ENCODE measurements at regions not wholly inside any gene's neighbourhood (a gene's known extent, or its start where the extent isn't known, plus 50 kb on each side); places are given as distances from the start of the nearest gene placed in this dataset.

GRCh38 chr3:176961916-176962315, 235.4 kb downstream of the TBL1XR1 start:
- no peak overlapping the region for H3K4me3 ChIP-seq
- ATAC-seq (ENCODE audit: insufficient read depth, low FRiP score) (no peak), DNase-seq (no peak)
- TF ChIP-seq, protein P1, sequence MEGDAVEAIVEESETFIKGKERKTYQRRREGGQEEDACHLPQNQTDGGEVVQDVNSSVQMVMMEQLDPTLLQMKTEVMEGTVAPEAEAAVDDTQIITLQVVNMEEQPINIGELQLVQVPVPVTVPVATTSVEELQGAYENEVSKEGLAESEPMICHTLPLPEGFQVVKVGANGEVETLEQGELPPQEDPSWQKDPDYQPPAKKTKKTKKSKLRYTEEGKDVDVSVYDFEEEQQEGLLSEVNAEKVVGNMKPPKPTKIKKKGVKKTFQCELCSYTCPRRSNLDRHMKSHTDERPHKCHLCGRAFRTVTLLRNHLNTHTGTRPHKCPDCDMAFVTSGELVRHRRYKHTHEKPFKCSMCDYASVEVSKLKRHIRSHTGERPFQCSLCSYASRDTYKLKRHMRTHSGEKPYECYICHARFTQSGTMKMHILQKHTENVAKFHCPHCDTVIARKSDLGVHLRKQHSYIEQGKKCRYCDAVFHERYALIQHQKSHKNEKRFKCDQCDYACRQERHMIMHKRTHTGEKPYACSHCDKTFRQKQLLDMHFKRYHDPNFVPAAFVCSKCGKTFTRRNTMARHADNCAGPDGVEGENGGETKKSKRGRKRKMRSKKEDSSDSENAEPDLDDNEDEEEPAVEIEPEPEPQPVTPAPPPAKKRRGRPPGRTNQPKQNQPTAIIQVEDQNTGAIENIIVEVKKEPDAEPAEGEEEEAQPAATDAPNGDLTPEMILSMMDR (IDR thresholded peaks at IDR 0.05; ENCODE audit: control extremely low read depth, extremely low read depth): no peak
- H3K27ac ChIP-seq (ENCODE audit: low read depth in 1 of 2, low read length in 1 of 2): no peak overlapping the region
- H3K9me3 ChIP-seq (ENCODE audit: control insufficient read depth in 4 of 4, insufficient read depth in 3 of 4, low read length in 3 of 4): no peaks in the 10 kb centered on the region
- H3K4me1 ChIP-seq (ENCODE audit: control insufficient read depth in 5 of 5, insufficient read depth in 5 of 5, low read length in 5 of 5): no peaks in the 10 kb centered on the region
- no peaks in the 10 kb centered on the region for H3K36me3 ChIP-seq (ENCODE audit: control insufficient read depth in 4 of 4, insufficient read depth in 4 of 4, low read length in 4 of 4)
- 62 to 82% methylated on average over 2 of the region's 2 CpGs for WGBS, 2 donors
- no peak overlapping the region for H3K9ac ChIP-seq (ENCODE audit: insufficient read depth in 1 of 2, low read length in 2 of 2)
- H3K27me3 ChIP-seq (ENCODE audit: control insufficient read depth in 3 of 3, insufficient read depth in 3 of 3, low read length in 2 of 3): no peaks in the 10 kb centered on the region

DNA sequence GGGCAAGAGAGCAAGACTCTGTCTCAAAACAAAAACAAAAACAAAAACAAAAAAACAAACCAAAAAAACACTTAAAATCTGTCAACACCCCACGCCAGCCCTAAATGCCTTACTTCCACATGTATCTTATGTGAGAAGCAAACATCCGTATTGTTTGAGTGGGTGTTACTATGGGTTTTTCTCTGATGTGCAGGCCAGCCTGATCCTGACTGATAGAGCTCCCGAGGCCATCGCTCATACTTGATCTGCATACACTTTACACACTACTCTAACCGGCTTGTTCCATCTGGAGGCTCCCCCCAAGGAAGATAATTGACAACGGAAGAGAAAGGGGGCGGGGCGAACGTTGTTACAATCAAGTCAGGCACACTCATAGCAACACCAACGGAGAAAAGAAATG, 237.4 kb downstream of the TBL1XR1 start:
- no peaks in the 10 kb centered on the region for H3K9me3 ChIP-seq (ENCODE audit: control insufficient read depth in 4 of 4, insufficient read depth in 3 of 4, low read length in 3 of 4)
- TF ChIP-seq, protein P1 (IDR thresholded peaks at IDR 0.05; ENCODE audit: control extremely low read depth, extremely low read depth): no peak
- 91 to 93% methylated on average over 10 of the region's 10 CpGs for WGBS, 2 donors
- H3K9ac ChIP-seq (ENCODE audit: insufficient read depth in 1 of 2, low read length in 2 of 2): no peak overlapping the region
- DNase-seq: no peak
- ATAC-seq (ENCODE audit: insufficient read depth, low FRiP score): no peak
- H3K4me1 ChIP-seq (ENCODE audit: control insufficient read depth in 5 of 5, insufficient read depth in 5 of 5, low read length in 5 of 5): no peaks in the 10 kb centered on the region
- no peak overlapping the region for H3K27ac ChIP-seq (ENCODE audit: low read depth in 1 of 2, low read length in 1 of 2)
- no peaks in the 10 kb centered on the region for H3K36me3 ChIP-seq (ENCODE audit: control insufficient read depth in 4 of 4, insufficient read depth in 4 of 4, low read length in 4 of 4)
- no peaks in the 10 kb centered on the region for H3K27me3 ChIP-seq (ENCODE audit: control insufficient read depth in 3 of 3, insufficient read depth in 3 of 3, low read length in 2 of 3)
- H3K4me3 ChIP-seq: no peak overlapping the region

- DNase-seq (no peak), ATAC-seq (ENCODE audit: insufficient read depth, low FRiP score) (no peak)
- peaks cover 0 to 2% (median 0%) of the 10 kb centered on the region in 5 donors for H3K4me1 ChIP-seq (ENCODE audit: control insufficient read depth in 5 of 5, insufficient read depth in 5 of 5, low read length in 5 of 5)
- no peak overlapping the region for H3K27ac ChIP-seq (ENCODE audit: low read depth in 1 of 2, low read length in 1 of 2)
- H3K36me3 ChIP-seq (ENCODE audit: control insufficient read depth in 4 of 4, insufficient read depth in 4 of 4, low read length in 4 of 4): no peaks in the 10 kb centered on the region
- no peak overlapping the region for H3K4me3 ChIP-seq
- no peaks in the 10 kb centered on the region for H3K27me3 ChIP-seq (ENCODE audit: control insufficient read depth in 3 of 3, insufficient read depth in 3 of 3, low read length in 2 of 3)
- WGBS, 2 donors: 88 to 91% methylated on average over 2 of the region's 2 CpGs
- H3K9me3 ChIP-seq (ENCODE audit: control insufficient read depth in 4 of 4, insufficient read depth in 3 of 4, low read length in 3 of 4): no peaks in the 10 kb centered on the region
- H3K9ac ChIP-seq (ENCODE audit: insufficient read depth in 1 of 2, low read length in 2 of 2): no peak overlapping the region
- TF ChIP-seq, protein P1 (IDR thresholded peaks at IDR 0.05; ENCODE audit: control extremely low read depth, extremely low read depth): no peak
Observed at GRCh38 chr3:176958560-176958959, 238.7 kb downstream of the TBL1XR1 start.

DNA sequence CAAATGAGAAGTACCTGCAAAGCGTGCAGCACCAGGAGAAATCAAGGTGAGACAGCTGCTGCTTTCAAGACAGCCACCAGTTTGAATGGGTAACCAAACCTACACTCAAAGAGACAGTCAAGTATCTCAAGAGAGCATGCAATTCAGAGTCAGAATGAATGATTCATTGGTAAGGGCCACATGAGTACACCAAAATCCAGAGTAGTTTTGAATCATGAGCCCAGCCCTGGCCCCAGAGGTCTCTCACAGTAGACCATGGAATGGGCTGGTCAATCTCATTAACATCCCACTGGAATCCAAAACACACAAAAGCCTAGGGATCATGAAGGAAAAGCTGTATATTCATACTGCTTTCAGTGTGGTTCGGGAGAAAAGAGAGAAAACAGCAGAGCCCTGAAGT, 242.8 kb downstream of the TBL1XR1 start:
- Histone ChIP-seq H3K4me3 (no peak overlapping the region), H3K9me3 (ENCODE audit: control insufficient read depth in 4 of 4, insufficient read depth in 3 of 4, low read length in 3 of 4) (no peaks in the 10 kb centered on the region), H3K27me3 (ENCODE audit: control insufficient read depth in 3 of 3, insufficient read depth in 3 of 3, low read length in 2 of 3) (no peaks in the 10 kb centered on the region), H3K4me1 (ENCODE audit: control insufficient read depth in 5 of 5, insufficient read depth in 5 of 5, low read length in 5 of 5) (peaks cover 0 to 10% (median 0%) of the 10 kb centered on the region in 5 donors), H3K36me3 (ENCODE audit: control insufficient read depth in 4 of 4, insufficient read depth in 4 of 4, low read length in 4 of 4) (no peaks in the 10 kb centered on the region), H3K9ac (ENCODE audit: insufficient read depth in 1 of 2, low read length in 2 of 2) (no peak overlapping the region), H3K27ac (ENCODE audit: low read depth in 1 of 2, low read length in 1 of 2) (no peak overlapping the region)
- no peak for ATAC-seq (ENCODE audit: insufficient read depth, low FRiP score)
- 94 to 97% methylated on average over 2 of the region's 2 CpGs for WGBS, 2 donors
- TF ChIP-seq, protein P1 (IDR thresholded peaks at IDR 0.05; ENCODE audit: control extremely low read depth, extremely low read depth): no peak
- no peak for DNase-seq
